Stimulated activated CD4-positive, alpha-beta T cell treated with anti-CD3 and anti-CD28 coated beads, Interleukin-1b, Interleukin-23, amount 100 ng/mL, for 4 hours (primary cell): ENCODE measurements at regions not wholly inside any gene's neighbourhood (a gene's known extent, or its start where the extent isn't known, plus 50 kb on each side); places are given as distances from the start of the nearest gene placed in this dataset.
"Not testable (repeated sequence)": the region's sequence is repeated elsewhere in the genome, so short reads cannot be mapped to it uniquely, and the experiment has no call there.

Experiments
- DNase-seq, 2 donors: peaks; one replicate each; pipeline ENCODE4 v3.0.0-alpha.2; 2020; ENCODE audit warnings: low read depth in 2 of 2

DNA sequence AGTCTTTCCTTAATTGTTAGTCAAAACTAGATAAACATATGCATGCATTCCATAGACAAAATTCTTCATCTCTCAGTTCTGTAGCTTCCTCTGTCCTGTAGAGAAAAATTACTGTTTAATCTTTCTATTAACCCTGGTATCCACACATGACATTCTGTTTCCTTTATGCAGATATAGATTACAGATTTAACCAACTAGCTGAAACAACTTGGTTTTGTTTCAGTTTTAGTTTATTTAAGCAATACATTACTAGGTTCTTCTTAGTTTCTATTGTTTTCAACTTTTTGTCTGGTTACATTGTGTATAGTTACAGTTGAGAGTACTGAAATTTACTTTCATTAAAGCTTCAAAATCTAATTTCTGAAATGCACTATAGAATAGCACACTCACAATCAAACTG is 933.9 kb upstream of the EPHA5 start:
- no peak for DNase-seq

DNA sequence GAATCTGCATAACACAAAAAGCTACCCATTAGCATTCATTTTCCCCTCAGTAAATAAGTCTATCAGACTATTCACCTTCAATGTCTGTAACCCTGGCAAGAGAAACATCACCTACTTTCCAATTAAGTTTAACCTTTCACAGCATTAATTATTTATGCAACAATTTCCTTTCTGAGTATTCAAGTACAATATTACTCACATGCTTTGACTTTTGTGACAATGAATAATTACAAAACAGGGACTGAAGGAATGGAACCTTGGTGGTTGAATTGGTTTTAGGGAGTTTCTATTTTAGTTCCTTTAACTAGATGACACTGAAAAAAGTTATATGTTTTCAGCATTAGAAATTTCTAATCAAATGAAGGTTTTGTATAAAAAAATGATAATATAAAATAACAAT is 932.3 kb upstream of the EPHA5 start:
- no peak for DNase-seq

DNA sequence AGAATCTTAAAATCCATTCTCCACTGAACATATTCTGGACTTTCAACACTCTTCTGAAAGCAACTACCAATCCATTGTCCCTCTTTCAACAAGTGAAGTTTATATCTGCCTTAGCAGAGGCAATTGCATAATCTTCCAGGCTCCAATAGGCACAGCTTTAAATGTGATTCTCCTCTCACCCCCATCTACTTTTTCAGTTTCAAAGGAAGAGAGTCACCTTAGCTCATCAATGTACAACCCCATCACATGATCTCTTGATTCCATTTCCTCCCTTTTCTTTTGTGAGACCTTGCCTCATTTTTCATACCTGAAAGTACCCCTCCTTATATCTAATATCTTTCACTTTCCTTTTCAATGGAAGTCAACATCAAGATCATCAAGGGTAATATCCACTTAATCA is 921.7 kb upstream of the EPHA5 start:
- no peak for DNase-seq

DNA sequence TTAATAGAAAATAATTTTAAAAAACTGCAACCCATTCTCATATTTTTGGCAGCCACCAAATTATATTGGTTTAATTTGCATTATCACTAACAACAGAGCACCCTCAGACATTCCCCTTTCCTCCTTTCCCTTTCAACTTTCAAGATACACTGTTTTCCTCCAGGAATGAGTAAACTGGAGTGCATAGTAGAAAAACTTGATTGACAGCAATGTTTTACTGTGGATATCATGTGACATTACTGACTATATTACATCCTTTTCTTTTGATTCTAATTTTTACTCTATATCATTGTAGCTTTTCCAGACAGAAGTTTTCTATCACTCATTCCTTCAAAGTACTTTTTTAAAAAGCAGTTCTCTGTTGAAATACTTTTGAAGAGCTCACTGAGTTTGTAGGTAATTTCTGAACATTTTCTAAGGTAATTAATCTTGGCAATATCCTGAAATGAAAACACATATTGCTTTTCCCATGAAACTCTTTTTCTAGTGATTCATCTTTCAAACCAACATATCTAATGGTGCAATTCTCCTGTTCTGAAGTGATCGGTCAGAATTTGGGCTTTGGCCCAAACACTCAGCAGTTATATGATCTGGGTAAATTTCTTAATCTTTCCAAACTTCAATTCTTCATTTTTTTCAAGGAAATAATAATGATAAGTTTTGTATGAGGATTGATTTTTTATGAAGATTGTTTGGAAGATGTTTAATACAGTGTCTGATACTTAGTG is 920.4 kb upstream of the EPHA5 start:
- DNase-seq, result no peak

DNA sequence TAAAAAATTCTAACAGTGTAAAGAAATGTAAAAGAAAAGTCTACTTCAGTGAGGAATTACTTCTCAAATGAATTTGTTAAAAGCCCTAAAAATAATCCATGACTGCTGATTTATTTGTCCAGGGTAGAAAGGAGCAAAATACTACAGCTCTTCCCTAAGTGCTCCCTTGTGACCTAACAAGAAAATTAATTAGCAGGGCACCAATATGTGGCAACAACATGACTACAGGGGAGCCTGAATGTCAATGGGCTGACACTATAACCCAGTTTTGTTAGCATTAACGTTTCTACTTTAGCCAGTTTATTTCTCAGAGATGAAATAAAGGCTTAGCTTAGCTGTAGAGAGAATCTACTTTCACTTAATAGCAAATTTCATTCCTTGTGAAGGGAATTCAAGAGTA is 918.9 kb upstream of the EPHA5 start:
- DNase-seq, result no peak

DNA sequence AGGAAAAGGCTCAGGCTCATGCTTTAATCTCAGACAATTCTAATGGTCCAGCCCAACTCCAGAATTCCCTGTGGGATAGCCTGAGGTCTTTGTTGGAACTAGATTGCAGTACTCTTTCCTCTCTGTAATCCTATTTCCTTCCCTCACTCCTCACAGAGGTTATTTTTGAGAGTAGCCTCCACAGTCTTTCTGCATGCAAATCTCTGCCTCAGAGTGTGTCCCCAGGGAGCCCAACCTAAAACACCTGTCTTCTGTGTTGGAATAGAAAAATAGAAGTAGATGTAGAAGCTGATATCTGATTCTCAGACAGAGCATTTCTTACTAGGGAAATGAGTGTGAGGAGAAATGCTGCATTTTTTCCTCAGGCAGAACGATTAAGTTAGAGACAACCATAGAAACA is 915.5 kb upstream of the EPHA5 start:
- no peak for DNase-seq

DNA sequence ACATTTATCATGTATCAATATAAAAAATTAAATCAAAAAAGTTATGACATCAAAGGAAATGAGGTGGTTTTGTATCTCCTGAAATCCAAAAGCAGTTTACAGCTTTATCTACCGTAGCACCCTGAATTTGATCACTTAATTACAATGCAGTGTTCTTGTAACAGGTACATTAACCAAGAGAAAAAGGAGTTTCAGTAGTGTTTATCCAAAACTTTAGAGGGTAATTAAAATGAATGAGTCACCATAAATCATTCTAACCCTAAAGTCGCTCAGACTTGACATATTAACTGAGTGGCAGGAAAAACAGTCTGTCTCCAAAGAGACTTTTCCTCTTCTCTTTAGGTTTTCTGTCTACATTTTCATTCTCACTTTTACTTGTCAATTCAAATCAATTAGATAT is 907.6 kb upstream of the EPHA5 start:
- no peak for DNase-seq

DNA sequence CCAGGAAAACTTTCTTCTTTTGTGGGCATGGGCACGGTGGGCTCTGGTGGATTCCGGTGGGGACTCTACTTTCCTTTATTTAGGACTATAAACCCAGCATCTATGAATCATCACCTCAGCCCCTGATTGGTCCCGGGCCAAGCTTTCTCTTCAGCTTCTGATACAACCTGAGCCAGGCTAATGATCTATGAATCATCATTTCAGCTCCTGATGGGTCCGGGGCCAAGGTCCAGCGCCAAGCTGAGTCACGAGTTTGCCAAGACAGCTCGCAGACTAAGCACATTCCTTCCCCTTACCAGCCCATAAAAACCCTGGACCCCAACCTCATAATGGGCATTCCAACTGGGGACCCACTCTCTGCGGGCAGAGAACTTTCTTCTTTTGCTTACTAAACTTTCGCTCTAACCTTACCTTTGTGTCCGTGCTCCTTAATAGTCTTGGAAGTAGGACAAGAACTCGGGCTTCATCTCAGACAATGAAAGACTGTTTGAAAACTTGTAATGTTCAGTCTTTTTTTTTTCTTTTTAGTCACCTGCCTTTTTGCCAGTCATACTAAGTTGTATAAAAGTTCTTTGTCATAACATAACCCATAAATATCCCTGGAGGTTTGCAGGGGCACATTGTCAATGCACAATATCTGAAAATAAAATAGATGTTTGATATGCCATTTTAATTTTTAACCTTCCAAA is 904.9 kb upstream of the EPHA5 start:
- DNase-seq, result no peak

DNA sequence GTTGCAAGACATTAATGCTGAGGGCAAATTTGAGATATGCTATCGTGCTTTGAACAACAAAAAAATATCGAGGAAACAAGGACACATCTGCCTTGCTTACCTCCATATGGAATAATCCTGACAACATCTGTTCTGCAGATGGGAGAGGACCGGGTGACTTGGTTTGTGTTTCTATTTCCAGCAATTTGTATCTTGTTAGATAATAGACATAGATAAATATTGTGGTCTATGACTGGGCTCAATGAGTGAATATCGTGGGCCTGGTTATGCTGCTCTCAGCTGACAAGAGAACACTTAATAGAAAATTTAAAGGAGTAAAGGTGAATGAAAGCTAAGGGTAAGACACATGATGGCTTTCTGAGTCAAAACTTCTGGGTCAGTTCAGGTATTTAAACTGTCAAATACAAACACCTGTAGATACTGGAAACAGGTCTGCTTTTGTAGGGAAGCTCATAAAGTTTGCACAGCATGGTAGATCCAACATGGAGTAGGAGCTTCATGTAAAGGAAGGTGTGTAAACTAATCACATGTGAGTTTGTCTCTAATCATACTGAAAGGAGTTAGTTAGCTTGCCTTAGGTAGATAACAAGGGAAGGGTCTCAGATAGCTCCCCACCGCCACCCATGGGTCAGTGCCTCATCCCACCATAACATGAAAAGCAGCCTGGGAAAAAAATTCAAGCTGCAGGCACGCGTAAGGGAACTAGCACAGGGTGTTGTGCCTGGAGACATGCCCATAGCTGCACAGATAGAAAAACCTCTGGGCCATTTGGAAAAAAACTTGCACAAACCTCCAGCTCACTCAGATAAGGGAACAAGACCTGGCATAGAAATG is 904.1 kb upstream of the EPHA5 start:
- DNase-seq, result no peak

DNA sequence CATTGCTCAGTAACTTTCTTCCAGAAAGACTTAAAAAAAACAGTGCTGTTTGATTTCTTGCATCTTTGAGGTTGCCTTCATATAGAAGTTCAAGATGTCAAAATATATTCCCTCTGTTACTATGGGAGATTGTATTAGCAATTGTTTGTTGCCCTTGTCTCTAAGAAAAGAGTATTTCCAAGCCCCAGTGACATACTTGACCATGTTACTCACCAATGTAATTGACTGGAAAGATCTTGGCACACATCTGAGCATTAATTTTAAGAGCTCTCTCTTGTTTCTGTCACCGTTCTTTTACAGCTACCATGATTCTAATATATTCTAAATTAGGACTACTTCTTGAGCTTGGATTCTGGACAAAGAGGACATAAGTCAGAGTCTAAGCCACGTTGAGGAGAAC is 902.7 kb upstream of the EPHA5 start:
- DNase-seq, result no peak

DNA sequence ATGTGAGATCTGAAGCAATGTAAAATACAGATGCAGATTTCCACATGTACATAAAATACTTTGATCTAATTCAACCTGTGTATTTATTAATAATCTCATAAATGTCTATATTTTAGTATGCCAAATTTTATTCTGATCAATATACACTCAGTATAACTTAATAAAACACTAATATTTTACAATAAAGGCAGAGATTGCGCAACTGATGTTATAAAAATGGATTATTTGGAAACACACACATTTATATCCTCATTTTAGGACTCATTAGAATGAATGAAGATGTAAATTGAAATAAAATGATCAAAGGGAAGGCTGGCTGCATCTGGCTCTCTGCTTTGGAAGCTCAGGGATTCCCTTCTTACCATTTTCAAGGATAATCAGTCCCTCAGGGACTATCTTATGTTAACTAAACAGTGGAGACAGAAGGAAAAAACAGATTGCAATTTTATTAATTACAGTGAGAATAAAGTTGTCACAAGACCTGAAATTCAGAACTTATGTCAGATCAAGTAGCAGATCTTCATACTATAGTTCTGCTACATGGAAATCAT is 900.9 kb upstream of the EPHA5 start:
- no peak for DNase-seq

DNA sequence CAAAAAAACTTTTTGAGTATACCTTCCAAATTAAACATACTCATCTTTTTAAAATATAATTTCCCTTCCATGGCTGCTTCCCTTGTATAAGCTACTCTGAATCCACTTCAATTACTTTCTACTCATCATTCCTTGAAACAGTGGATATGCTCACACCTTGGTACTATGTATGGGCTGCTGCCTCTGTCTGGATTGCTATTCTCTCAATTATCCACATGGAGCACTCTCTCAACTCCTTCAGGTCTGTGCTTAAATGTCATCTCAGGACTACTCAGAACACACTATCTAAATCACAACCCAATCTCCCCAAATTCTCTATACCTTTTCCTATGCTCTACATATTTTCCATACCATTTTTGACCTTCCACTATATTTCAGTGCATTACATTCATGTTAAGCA is 898.9 kb upstream of the EPHA5 start:
- DNase-seq, result no peak

DNA sequence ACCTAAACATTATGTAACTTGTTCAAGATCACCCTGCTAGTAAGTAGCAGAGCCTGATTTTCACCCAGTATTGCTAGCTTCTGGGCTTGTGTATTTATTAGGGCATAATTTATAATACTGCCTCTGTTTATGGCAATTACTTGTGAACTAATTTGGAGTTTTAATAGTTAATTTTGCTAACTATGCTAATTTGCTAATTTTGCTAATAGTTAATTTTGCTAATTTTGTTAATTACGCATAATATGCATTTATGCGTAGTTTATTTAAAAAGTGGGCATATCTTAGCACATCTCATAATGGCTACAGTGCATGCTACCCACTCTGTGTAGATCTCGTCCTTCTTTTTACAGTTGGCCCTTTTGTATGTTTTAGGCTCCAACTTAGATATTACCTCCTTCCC is 898.1 kb upstream of the EPHA5 start:
- no peak for DNase-seq

DNA sequence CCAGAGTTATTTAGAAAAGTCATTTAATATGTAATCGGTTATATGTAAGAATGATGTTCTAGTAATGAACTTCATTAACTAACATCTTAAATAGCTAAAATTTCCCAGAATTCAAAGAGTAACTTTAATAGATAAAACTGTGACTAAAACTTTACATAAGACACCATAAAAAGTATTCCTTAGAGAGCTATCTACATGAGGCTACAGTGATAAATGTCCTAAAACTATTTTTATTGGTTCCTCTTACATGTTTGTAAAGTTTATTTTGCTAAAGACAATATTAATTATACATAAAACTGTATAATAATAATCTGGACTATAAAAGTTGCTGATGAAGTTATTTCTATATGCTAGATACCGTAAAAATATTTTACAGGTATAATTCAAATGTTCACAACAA is 897.7 kb upstream of the EPHA5 start:
- DNase-seq, result no peak

DNA sequence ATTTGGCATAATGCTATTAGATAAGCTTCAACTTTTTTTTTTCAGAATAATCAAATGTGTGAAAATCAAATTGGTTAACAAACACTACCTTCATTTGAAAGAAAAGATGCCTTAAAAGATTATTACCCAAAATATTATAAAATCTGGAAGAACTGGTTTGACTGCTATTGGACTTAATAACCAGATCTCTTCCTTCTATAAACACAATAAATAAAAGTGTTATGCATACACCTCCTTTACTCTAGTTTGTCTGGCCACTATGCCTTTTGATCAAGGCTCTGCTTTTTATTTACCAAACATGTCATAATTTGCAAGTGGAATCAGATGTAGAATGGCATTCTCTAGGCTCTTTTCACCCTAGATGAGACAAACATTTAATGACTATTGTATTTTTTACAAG is 897.3 kb upstream of the EPHA5 start:
- no peak for DNase-seq

DNA sequence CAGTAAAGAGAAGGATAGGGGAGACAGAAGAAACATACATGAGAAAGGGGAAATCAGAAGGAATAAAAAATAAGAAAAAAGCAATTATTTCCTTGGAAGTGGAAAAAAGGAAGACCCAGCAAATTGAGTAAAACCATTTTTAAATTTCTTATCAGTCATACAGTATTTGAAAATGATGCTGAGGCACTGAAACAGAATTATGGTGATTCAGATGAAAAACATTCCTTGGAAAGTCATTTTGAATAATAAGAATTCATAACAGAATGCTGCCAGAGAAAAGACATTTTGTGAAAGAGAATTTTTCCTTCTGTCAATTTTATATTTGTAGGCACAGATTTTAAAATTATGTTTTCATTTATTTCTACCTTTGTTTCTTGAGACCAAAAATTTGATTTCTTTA is 895.5 kb upstream of the EPHA5 start:
- no peak for DNase-seq

DNA sequence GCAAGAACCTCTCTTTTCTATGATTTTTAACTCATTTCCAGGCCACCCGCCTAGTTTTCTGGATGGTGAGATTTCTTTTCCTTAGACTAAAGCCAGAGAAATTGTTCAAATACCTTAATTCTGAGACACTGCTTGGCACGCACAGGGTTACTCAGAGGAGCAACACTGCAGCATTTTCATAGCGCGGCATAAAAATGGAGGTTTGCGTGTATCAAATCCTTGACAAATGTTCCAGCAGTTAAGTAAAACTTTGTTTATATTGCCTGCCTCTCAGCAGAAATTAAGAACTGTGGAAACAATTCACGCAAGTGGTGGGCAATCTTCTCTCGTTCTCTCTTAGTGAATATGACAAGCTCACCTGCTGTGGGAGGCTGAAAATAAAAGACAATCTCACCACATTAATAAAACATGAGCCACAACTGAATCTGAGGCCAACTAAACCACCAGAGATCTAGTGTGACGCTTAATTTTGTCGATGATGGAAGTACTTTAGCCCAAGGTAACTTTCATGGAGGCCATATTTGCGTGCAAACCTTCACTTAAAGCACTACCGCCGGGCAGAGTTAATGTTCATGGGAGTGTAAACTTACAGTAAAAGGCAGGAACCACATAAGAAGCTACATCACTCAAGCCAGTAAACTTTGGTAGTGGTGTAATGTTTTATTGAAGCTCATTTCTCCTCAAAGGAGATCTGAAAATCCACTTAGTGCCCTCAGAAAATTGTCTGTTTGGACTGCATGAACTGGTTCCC is 894.8 kb upstream of the EPHA5 start:
- no peak for DNase-seq

DNA sequence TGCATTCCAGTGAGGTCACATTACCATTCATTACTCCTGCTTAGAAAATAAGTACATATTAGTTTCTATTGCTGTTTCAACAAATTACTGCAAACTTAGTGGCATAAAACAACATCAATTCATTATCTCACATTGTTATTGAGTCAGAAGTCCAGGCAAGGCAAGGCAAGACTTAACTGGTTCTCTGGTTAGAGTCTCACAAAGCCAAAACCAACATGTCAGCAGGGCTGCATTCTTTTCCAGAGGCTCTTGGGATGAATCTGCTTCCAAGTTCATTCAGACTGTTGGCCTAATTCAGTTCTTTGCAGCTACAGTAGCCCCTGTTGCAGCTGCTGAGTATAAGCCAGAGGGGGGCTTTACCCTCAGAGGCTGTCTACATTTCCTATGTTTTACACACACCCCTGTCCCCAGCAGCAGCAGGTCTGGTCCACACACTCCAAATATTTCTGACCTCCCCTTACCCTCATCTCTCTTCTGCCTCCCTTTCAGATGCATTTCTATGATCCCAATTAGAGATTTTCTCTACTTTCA is 892.1 kb upstream of the EPHA5 start:
- DNase-seq, result no peak

DNA sequence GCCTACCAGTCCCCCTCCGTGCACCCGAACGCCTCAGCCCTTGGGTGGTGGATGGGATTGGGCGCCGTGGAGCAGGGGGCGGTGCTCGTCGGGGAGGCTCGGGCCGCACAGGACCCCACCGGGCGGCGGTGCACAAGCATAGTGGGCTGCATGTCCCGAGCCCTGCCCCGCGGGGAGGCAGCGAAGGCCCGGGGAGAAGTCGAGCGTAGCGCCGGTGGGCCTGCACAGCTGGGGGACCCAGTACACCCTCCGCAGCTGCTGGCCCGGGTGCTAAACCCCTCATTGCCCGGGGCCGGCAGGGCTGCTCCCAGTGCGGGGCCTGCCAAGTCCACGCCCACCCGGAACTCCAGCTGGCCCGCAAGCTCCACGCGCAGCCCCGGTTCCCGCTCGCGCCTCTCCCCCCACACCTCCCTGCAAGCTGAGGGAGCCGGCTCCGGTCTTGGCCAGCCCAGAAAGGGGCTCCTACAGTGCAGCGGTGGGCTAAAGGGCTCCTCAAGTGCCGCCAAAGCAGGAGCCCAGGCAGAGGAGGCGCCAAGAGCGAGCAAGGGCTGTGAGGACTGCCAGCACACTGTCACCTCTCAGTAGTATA is 891.3 kb upstream of the EPHA5 start:
- not testable (repeated sequence) for DNase-seq

DNA sequence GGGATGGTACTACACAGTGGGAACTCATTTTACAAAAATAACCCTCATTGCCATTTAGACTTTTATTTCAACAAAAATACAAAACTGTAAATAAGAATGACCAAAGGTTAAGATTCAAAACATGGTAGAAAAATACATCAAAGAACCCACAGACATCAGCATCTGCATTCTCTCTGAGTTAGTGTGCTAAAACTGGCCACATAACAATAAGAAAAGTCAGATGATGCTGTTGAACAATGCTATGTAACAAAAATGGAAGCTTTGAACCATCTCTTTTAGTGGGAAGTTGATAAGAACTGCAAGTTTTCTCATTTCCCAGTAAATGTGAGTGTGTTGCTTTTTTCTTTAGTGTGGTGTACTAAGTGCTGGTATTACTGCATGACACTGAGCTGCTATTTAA is 888.4 kb upstream of the EPHA5 start:
- no peak for DNase-seq

DNA sequence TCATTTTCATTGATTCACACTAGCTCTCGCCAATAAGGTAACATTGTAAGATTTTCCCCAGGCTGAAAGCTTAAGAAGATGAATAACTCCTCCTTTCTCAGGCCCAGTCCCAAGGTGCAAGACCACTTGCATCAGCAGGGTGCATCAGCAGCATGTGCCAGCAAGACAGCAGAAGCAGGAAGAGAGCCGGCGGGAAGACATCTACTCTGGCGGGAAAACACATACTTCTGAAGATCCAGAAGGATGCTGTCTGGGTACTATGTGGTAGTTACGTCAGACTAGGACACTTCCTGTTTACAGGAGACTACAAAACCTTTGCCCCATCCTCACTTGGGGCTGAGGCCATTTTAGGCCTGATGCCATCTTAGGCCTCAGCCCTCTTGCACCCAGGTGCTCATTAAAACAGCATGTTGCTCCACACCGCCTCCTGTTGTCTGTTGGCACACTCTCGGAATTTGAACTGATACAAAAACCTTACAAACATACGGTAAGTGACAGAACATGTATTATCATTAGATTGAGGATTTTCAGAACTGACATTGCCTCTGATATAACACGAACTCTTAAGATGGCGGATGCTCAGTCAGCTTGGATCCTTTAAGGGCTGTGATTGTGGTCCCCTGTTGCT is 886.5 kb upstream of the EPHA5 start:
- no peak for DNase-seq
